Stimulated activated naive CD8-positive, alpha-beta T cell treated with anti-CD3 and anti-CD28 coated beads, Interleukin-15, Interleukin-2, amounts not matched to agents 100 ng/mL and 50 ng/mL, for 24 hours (primary cell): ENCODE measurements at regions not wholly inside any gene's neighbourhood (a gene's known extent, or its start where the extent isn't known, plus 50 kb on each side); places are given as distances from the start of the nearest gene placed in this dataset.

Experiments
- H3K27ac Mint-ChIP-seq: one replicate; pipeline ENCODE4 v1.8.0; 2021; ENCODE audit warnings: mild to moderate bottlenecking, mixed read lengths
- H3K27me3 Mint-ChIP-seq: one replicate; pipeline ENCODE4 v1.8.0; 2021; ENCODE audit warnings: mixed read lengths
- H3K36me3 Mint-ChIP-seq: one replicate; pipeline ENCODE4 v1.8.0; 2021; ENCODE audit warnings: low read depth, mixed read lengths
- H3K4me1 Mint-ChIP-seq: one replicate; pipeline ENCODE4 v1.8.0; 2021; ENCODE audit warnings: low read depth, mixed read lengths
- H3K4me3 Mint-ChIP-seq: one replicate; pipeline ENCODE4 v1.8.0; 2021; ENCODE audit warnings: mild to moderate bottlenecking, mixed read lengths
- H3K9me3 Mint-ChIP-seq: one replicate; pipeline ENCODE4 v1.8.0; 2021; ENCODE audit warnings: mixed read lengths

DNA sequence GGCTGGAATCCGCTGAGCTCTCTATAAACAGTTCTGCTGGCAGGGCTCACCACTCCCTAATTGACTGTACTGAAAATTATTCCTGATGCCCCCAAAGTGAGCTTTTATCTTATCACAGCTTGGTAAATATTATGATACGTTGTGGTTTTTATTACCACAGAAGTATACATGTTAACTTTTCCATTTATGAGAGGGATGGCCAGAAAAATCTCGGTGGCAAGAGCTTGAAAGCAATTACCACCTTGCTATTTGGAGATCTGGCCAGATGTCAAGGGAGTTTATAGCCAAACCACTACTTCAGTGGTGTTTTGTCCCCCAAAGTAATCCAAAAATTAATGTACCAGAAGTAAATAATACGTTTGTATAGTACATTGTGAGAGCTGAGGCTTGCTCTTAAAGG, 75.4 kb upstream of the RCN1 start:
- Mint-ChIP-seq H3K4me3 (no peak overlapping the region), H3K36me3 (no peaks in the 10 kb centered on the region), H3K27me3 (peaks cover 13% of the 10 kb centered on the region), H3K27ac (no peak overlapping the region), H3K4me1 (no peaks in the 10 kb centered on the region), H3K9me3 (no peaks in the 10 kb centered on the region)

DNA sequence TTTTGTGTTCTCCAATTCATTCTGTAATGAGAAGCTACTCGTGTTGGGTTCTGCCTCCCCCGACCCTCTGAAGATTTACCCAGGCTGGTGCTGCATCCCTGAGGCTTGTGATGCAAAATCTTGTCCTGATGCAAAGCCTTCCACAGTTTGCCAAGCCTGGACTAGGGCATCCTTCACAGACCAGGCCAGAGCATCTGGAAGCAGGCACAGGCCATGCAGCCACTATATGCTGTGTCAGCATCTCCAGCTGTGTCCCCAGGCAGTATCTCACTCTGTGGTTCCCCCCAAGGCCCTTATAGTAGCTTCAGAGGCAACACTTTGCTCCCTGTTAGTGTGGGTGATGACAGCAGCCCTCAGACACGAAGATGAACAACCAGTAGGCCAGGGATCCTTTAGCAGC, 77.3 kb upstream of the RCN1 start:
- no peaks in the 10 kb centered on the region for H3K36me3 Mint-ChIP-seq

DNA sequence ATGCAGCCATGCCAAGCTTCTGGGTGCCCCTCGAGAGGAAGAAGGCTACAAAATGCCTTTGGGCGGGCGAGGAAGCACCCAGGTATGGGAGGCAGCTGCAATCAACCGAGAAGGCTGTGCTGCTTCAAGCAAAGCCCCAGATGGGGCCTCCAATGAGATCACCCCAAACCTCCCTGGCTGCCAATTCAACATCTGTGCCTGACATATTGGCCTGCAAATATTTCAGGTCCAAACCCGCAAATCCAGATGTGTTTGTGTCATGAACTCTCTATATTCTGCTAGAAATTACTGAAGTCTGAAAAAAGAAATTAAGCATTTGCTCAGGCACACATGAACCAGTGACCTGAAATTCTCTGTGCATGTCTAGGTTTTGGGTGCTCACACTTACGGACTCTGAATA, 78.8 kb upstream of the RCN1 start:
- no peaks in the 10 kb centered on the region for H3K36me3 Mint-ChIP-seq
- no peaks in the 10 kb centered on the region for H3K4me1 Mint-ChIP-seq
- H3K4me3 Mint-ChIP-seq = no peak overlapping the region
- peaks cover 27% of the 10 kb centered on the region for H3K27me3 Mint-ChIP-seq
- no peak overlapping the region for H3K27ac Mint-ChIP-seq
- H3K9me3 Mint-ChIP-seq = no peaks in the 10 kb centered on the region

More for the DNA sequence above, 77.3 kb upstream of the RCN1 start:
- no peaks in the 10 kb centered on the region for H3K4me1 Mint-ChIP-seq
- no peaks in the 10 kb centered on the region for H3K9me3 Mint-ChIP-seq
- H3K27ac Mint-ChIP-seq = no peak overlapping the region
- H3K27me3 Mint-ChIP-seq = peaks cover 17% of the 10 kb centered on the region
- no peak overlapping the region for H3K4me3 Mint-ChIP-seq

DNA sequence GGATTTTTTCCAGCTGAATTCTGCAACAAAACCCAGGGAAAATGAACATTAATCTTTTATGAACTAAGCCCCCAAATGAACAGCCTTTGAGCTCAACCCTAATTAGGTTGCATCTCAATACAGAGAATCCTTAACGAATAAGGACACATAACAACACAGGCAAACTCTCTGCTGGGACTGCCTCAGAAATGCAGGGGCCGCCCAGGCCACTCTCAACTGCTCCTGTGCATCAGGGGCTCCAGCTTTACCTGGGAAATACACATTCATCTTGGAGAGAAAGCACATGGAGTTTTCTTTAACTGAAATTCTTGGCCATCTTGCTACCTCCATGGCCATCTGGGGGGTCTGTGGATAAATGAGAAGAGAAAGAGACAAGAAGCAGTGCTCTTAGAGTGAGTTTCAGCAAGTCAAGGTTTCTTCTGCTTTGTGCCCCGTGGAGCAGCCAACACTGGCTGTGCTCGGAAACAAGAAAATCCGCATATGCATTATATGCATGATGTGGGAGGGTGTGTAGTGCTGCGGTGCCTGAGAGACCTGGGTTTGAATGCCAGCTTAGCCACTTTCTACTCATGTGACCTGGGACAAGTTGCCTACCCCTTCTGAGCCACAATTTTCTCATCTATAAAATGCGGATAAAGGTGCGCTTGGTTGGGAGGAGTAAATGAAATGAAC, 81.9 kb upstream of the RCN1 start:
- H3K27ac Mint-ChIP-seq = no peak overlapping the region
- no peak overlapping the region for H3K4me3 Mint-ChIP-seq
- peaks cover 27% of the 10 kb centered on the region for H3K27me3 Mint-ChIP-seq
- H3K9me3 Mint-ChIP-seq = no peaks in the 10 kb centered on the region
- H3K36me3 Mint-ChIP-seq = no peaks in the 10 kb centered on the region
- H3K4me1 Mint-ChIP-seq = peaks cover 5% of the 10 kb centered on the region

DNA sequence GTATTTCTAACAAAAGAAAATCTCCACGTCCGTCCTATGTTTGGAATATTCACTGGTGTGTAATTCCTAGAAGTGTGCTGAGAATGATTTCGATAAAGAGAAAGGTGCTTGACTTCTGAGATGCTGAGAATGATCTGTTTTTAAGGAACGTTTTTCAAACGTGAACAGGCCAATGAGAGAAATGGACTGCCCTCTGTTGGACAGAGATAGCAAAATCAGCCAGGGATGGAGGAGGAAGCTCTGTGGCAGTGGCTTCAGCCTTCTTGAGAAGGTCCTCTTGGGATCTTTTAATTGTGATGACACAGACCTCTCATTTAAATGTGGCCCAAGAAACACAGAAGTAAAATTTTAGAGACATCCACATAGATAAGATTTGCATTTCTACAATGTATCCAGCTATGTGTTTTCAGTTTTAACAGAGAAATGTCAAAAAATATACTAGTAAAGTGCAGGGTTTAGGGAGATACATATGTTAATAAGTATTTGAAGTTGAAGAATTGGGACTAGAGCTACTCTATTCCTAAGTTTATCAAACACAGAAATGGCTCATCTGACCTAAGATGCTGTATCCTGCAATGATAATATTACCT, 84.0 kb upstream of the RCN1 start:
- Mint-ChIP-seq H3K9me3 (no peaks in the 10 kb centered on the region), H3K4me1 (peaks cover 5% of the 10 kb centered on the region), H3K36me3 (no peaks in the 10 kb centered on the region), H3K27me3 (peaks cover 31% of the 10 kb centered on the region), H3K27ac (no peak overlapping the region), H3K4me3 (no peak overlapping the region)

DNA sequence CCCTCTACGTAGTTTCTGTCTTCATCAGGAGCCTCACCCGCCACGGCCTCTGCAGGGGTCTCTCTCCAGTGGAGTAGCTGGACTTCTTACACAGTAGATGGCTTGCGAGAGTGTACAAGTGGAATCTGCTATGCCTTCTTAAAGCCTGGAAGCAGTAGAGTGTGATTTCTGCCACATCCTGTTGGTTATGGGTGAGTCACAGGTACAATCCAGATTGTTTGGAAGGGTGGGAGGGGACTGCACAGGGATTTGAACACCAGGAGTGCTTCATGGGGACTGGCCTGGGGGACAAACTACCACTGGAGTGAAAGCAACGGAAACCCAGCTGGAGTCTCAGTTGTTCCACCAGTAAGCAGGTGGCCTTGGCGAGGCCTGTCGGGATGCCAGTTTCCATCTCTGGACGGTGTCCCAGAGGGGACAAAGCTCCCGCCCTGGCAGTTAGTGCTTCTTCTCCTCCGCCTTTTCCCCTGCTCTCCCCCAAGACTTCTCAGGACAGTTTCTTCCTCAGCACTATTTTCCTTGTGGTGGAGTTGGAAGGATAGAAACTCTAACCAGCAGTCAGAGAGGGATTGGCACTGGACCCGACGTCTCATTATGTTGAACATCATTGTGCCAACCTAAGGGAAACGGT, 85.0 kb upstream of the RCN1 start:
- Mint-ChIP-seq H3K27me3 (peaks cover 30% of the 10 kb centered on the region), H3K36me3 (no peaks in the 10 kb centered on the region), H3K4me3 (no peak overlapping the region), H3K9me3 (no peaks in the 10 kb centered on the region), H3K27ac (no peak overlapping the region), H3K4me1 (peaks cover 5% of the 10 kb centered on the region)

DNA sequence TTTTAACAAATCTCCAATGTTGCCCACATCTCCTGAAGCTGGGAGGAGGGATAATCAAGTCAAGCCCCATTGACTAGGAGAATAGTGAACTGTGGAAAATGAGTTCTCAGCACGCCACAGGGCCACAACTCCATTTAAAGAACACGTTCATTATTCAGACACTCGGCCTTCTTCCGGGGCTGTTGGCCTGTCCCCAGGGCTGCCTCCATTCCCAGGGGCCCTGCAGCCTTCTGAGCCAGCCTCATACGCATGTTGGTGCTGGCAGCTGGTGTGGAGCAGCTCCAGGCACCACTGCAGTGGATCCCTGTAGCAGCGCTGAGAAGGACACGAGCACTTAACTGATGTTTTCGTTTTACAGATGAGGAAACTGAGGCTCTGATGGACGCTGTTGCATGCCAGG, 87.5 kb upstream of the RCN1 start:
- H3K4me3 Mint-ChIP-seq = no peak overlapping the region

DNA sequence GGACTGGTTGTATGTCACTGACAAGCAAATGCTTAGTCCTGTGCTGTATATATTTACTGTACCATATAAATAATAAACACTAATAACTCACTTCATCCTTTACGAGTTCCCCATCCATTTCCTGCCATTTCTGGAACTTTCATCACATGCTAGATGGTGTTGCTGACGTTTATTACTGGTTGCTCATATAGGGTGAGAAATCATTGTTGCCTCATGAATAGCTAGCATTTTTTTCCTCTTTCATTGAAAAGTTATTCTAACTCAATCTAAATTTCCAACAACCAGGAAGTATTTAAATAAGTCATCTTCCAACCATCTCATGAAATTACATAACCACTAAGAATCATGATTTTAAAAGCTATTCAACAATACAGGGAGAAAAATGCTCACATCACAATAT, 88.6 kb upstream of the RCN1 start:
- H3K4me3 Mint-ChIP-seq = no peak overlapping the region

More for the DNA sequence above, 87.5 kb upstream of the RCN1 start:
- Mint-ChIP-seq H3K4me1 (peaks cover 5% of the 10 kb centered on the region), H3K36me3 (no peaks in the 10 kb centered on the region), H3K9me3 (no peaks in the 10 kb centered on the region), H3K27me3 (peaks cover 15% of the 10 kb centered on the region), H3K27ac (no peak overlapping the region)

DNA sequence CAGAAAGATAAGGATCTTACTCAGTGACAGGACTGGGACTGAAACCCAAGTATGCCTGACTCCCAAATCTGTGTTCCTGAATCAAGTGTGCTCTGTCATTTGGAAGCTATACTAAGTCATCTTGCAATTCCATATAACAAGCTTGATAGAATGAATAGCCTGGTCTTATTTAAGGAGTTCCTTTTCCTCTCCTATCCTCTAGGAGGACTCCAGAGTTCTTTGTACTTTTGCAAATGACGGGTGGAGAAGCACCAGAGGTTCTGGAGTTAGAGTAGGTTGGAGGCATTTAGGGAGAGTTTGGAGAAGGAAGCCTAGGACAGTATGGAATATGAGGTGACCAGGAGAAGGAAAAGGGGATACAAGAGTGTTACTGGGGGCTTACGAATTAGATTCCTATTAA, 92.9 kb upstream of the RCN1 start:
- peaks cover 12% of the 10 kb centered on the region for H3K4me1 Mint-ChIP-seq
- no peaks in the 10 kb centered on the region for H3K9me3 Mint-ChIP-seq
- no peak overlapping the region for H3K4me3 Mint-ChIP-seq
- peaks cover 4% of the 10 kb centered on the region for H3K27me3 Mint-ChIP-seq
- H3K27ac Mint-ChIP-seq = no peak overlapping the region
- H3K36me3 Mint-ChIP-seq = no peaks in the 10 kb centered on the region

More for the DNA sequence above, 88.6 kb upstream of the RCN1 start:
- Mint-ChIP-seq H3K36me3 (no peaks in the 10 kb centered on the region), H3K9me3 (no peaks in the 10 kb centered on the region), H3K4me1 (peaks cover 5% of the 10 kb centered on the region), H3K27me3 (peaks cover 11% of the 10 kb centered on the region), H3K27ac (no peak overlapping the region)

DNA sequence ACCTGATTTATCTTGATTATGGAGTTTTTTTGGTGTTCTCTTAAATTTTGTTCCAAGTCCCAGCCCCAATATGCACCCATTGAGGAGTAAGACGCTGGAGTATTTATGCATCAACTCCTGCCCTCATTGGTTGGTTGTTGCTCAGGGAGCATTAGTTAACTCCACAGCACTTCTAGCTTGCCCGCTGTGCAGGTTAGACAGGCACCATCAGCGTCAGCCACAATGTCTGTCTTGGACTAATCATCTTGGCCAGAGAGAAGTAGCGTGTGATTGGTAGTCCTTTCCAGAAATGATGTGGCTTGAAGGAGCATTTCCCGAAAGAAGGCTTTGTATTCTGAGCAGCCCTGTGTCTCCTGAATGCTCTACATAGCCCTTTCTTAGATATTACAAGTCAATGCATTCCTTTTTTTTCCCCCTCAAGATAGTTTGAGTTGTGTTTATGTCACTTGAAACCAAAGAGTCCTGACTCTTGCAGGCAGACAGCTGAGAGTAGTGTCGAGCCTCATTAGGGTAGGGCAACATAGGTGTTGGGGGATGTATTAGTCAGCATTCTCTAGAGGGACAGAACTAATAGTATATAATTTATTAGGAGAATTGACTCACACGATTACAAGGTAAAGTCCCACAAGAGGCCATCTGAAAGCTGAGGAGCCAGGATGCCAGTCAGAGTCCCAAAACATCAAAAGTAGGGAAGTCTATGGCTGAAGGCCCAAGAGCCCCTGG, 94.6 kb upstream of the RCN1 start:
- no peaks in the 10 kb centered on the region for H3K36me3 Mint-ChIP-seq

DNA sequence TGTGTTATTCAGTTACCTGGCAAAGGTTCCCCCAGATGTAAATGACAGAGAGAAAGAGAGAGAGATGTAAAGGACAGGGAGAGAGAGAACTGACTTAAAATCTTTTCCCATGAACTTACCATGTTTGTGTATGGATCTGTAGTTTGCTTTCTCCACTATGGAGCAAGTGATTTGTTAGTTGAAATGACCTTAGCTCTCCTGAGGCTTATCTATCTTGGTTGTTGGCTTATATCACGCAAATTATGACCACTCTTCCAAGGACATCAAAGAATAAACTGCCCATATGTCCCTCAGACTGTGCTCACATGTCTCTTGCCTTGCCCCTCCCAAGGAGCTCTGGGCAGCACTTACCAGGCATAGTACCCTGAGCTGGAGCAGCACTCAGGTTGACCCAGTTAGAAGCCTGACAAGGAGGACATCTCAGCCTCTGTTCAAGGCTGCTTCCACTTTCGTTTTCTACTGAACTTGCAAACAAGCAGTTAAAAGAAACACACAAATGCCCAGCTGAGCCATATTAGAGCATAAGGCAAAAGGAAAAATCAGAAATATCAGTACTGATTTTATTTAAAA, 95.3 kb upstream of the RCN1 start:
- peaks cover 12% of the 10 kb centered on the region for H3K4me1 Mint-ChIP-seq
- peak overlapping the region; percentile 28 for H3K4me3 Mint-ChIP-seq
- H3K9me3 Mint-ChIP-seq = no peaks in the 10 kb centered on the region
- peak overlapping the region; percentile 82 for H3K27ac Mint-ChIP-seq
- H3K27me3 Mint-ChIP-seq = peaks cover under 1% of the 10 kb centered on the region
- no peaks in the 10 kb centered on the region for H3K36me3 Mint-ChIP-seq

More for the DNA sequence above, 94.6 kb upstream of the RCN1 start:
- Mint-ChIP-seq H3K27ac (no peak overlapping the region), H3K4me3 (no peak overlapping the region), H3K27me3 (no peaks in the 10 kb centered on the region), H3K4me1 (peaks cover 12% of the 10 kb centered on the region), H3K9me3 (no peaks in the 10 kb centered on the region)

DNA sequence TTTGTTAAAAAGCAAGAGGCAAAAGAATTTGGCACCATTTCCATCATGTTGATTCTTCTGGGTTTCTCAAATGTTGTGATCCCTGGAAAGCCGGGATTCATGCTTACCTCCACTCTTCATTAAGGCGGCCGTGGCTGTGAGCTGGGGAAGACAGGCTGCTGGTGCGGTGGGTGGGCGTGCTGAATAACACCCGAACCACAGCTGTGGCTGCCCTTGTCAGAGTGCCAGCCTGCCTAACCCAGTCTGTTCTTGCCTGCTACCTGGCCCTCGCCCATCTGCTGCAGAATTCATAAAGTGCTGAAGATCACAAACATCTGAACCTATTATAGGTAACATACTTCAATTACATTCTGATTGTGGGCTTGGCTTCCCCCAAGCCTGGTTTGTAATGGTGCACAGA, 95.8 kb upstream of the RCN1 start:
- no peak overlapping the region for H3K27ac Mint-ChIP-seq
- H3K36me3 Mint-ChIP-seq = no peaks in the 10 kb centered on the region
- H3K9me3 Mint-ChIP-seq = no peaks in the 10 kb centered on the region
- no peak overlapping the region for H3K4me3 Mint-ChIP-seq
- H3K4me1 Mint-ChIP-seq = peaks cover 12% of the 10 kb centered on the region
- H3K27me3 Mint-ChIP-seq = peaks cover 7% of the 10 kb centered on the region

DNA sequence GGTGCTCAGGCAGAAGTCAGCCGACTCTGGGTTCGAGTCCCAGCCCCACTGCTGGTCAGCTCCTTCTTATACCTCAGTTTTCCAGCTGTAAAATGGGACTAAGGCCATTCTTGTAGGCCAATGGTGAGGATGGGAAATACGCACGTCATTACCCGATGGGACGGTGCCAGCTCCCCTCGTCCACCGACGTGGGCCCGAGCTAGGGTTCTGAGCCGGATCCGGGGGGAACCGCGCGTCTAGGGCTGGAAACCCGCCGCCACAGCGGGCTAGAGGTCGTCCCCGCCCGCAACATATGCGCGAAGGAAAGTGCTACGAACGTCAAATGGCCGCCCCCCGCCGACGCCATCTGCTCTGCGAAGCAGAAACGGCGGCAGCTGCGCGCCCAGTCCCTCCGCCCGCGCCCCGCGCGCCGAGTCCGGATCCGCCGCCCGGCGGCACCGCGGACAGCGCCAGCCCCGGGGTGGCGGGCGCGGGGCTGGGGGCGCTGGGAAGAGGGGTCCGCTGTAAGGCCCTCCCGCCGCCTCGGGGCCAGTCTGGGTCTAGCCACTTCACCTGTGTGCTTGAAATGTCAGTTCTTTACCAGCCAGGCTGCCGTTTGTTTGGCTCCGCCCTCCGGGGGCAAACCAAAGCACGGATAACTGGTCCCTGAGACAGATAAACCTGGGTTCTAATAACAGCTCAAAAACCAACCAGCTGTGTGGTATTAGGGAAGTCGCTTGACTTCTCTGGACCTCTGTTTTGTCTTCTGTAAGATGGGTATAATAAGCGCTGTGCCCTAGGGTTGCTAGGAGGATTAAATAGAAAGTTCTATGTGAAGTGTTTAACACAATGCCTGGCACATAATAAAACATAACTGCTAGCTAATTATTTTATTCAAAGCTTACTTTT, 103.5 kb upstream of the RCN1 start:
- Mint-ChIP-seq H3K27ac (no peak overlapping the region), H3K36me3 (no peaks in the 10 kb centered on the region), H3K4me1 (no peaks in the 10 kb centered on the region), H3K9me3 (no peaks in the 10 kb centered on the region), H3K27me3 (peaks cover 52% of the 10 kb centered on the region), H3K4me3 (no peak overlapping the region)

DNA sequence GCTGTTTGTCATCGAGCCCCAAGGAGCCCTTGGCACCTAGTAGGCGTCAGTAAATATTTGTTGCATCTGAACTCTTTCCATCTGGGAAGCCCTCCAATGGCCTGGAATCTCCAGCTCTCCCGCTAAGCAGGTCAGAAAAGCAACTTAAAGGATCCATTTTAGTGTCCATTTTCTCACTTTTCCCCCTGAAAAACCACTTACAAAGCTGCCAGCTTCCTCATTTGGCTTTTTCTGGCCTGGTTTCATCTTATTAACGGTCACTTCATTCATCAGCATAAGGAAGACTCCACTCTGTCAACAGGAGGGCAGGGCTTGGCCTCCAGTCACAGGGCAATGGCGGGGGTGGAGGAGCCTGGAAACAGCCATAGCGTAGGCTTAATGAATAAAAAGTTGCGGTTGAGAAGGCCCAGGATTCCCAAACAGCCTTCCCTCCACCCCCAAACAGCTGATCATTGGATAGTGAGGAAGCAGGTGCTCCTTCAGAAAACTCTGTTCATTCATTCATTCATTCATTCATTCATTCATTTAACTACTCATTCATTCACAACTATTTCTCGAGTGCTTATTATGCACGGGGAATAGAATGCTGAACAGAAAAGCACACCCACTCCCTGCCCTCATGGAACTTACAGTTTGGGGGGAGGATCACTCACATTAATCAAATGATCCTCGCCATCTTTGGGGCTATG, 104.5 kb upstream of the RCN1 start:
- H3K9me3 Mint-ChIP-seq = no peaks in the 10 kb centered on the region
- no peaks in the 10 kb centered on the region for H3K36me3 Mint-ChIP-seq
- no peaks in the 10 kb centered on the region for H3K4me1 Mint-ChIP-seq
- no peak overlapping the region for H3K4me3 Mint-ChIP-seq
- peaks cover 54% of the 10 kb centered on the region for H3K27me3 Mint-ChIP-seq
- no peak overlapping the region for H3K27ac Mint-ChIP-seq
